HEK293 (cell line): ENCODE measurements at regions not wholly inside any gene's neighbourhood (a gene's known extent, or its start where the extent isn't known, plus 50 kb on each side); places are given as distances from the start of the nearest gene placed in this dataset.

Experiments
- CTCF ChIP-seq: fragments of 450-650 bp; formaldehyde crosslinking; IDR thresholded peaks from 2 replicates; pipeline ENCODE4 v1.5.1; 2016; ENCODE audit warnings: missing biosample characterization, missing genetic modification characterization
- ZBTB7A ChIP-seq: fragments of 450-650 bp; formaldehyde crosslinking; IDR thresholded peaks from 2 replicates; pipeline ENCODE4 v1.5.1; 2016; ENCODE audit warnings: low read depth, missing biosample characterization, missing genetic modification characterization
- ZNF274 ChIP-seq, 2 experiments: fragments of 200-500 bp in 1 of 2; fragments of 450-650 bp in 1 of 2; sonication (Bioruptor generic) in 1 of 2; formaldehyde crosslinking in 1 of 2; IDR thresholded peaks; 2 replicates each; pipeline versions ENCODE4 v1.5.1 to v1.6.1; 2014 to 2016; ENCODE audit warnings: borderline replicate concordance in 1 of 2, inconsistent platforms in 1 of 2, low read length in 1 of 2, missing biosample characterization in 1 of 2, missing genetic modification characterization in 1 of 2
- ZNF404 ChIP-seq: fragments of 450-650 bp; formaldehyde crosslinking; IDR thresholded peaks from 2 replicates; pipeline ENCODE4 v1.5.1; 2017; ENCODE audit warnings: missing biosample characterization, missing genetic modification characterization
- ZSCAN16 ChIP-seq: fragments of 450-650 bp; formaldehyde crosslinking; IDR thresholded peaks from 2 replicates; pipeline ENCODE4 v1.5.1; 2016; ENCODE audit warnings: missing biosample characterization, missing genetic modification characterization

GRCh38 chr21:16134134-16134533, 404.4 kb downstream of the USP25 start:
- no peak for TF ChIP-seq ZNF404 (tag by site-specific recombination)
- TF ChIP-seq ZBTB7A (tag by site-specific recombination): no peak
- no peak for TF ChIP-seq CTCF (tag by site-specific recombination)
- no peak for TF ChIP-seq ZSCAN16
- TF ChIP-seq ZNF274 (IDR thresholded peaks at IDR 0.05; ENCODE audit: low read length): no peak
- TF ChIP-seq ZNF274 (tag by site-specific recombination; IDR thresholded peaks at IDR 0.05; ENCODE audit: borderline replicate concordance): no peak
